GM12892 (cell line): ENCODE measurements at regions not wholly inside any gene's neighbourhood (a gene's known extent, or its start where the extent isn't known, plus 50 kb on each side); places are given as distances from the start of the nearest gene placed in this dataset.

ENCODE experiments used
- POLR2A ChIP-seq: IDR thresholded peaks from 2 replicates; pipeline ENCODE4 v1.6.1; 2011; ENCODE audit warnings: low read depth, low read length, control low read depth
- POLR2AphosphoS5 ChIP-seq: IDR thresholded peaks from 2 replicates; pipeline ENCODE4 v1.6.1; 2011; ENCODE audit warnings: low read depth, low read length, control low read depth

DNA sequence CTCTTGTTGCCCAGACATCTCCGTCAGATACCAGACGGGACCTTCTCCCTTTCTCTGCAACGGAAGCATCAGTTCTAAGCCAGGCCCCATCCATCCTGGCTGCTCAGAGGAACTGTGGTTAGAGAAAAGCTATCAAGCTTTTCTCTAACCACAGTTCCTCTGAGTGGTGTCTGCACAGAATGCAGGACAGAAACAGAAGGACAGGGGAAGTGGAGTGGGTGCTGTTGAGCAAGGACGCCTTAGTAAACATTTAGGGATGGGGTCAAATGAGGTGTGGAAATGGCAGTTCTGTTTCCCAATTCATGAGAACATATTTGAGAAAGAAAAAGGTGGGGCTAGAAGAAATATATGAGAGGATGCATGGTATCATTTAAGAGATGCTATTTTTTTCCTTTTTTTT, 283.8 kb downstream of the CRLF2 start:
- TF ChIP-seq POLR2A (no peak), POLR2AphosphoS5 (no peak)
